GM12878 (cell line): ENCODE measurements at regions not wholly inside any gene's neighbourhood (a gene's known extent, or its start where the extent isn't known, plus 50 kb on each side); places are given as distances from the start of the nearest gene placed in this dataset.

ENCODE experiments used
- ATAC-seq: fragments of 200-7000 bp; cut with Tn5 transposase; 3 replicates; pipeline ENCODE4 v1.9.1; 2020; ENCODE audit warnings: mild to moderate bottlenecking, moderate library complexity
- BruUV-seq: library from RNA; stranded (reverse); fragments of 400-500 nt; replicated peaks from 2 replicates; lab custom pipeline; 2021; lab: Mats Ljungman, UMichigan
- CTCF ChIA-PET: fragments of 300-600 bp; sonication (Branson Sonifier 250); formaldehyde crosslinking; extraction: SDS; loops from one replicate; lab custom pipeline; 2021; ENCODE audit warnings: inconsistent platforms; lab: Yijun Ruan, JAX
- POLR2A ChIA-PET: fragments of 350-600 bp; formaldehyde crosslinking; extraction: SDS; loops from one replicate; lab custom pipeline; 2021; ENCODE audit warnings: inconsistent platforms; lab: Charles Lee
- RAD21 ChIA-PET: fragments of 300-600 bp; sonication (Branson Sonifier 250); formaldehyde crosslinking; loops from one replicate; lab custom pipeline; 2023; ENCODE audit warnings: antibody characterized with exemption; ENCODE audit not compliant: unreplicated experiment; lab: Charles Lee
- SMC1A ChIA-PET: fragments of 300-600 bp; sonication (Branson Sonifier 250); formaldehyde crosslinking; loops from one replicate; lab custom pipeline; 2023; ENCODE audit not compliant: unreplicated experiment, uncharacterized antibody; lab: Charles Lee
- DNase-seq: peaks from one replicate; pipeline ENCODE4 v3.0.0-alpha.2; 2011; ENCODE audit warnings: low read depth, low spot score
- FAIRE-seq: peaks from 3 replicates; lab custom pipeline; 2011; peaks lifted over from hg19 to GRCh38; lab: Jason Lieb, UNC
- H2AFZ ChIP-seq: 2 replicates; pipeline ENCODE4 v1.6.0; 2011; ENCODE audit warnings: low read depth, low read length, control low read depth; ENCODE audit not compliant: control insufficient read depth
- H3K27ac ChIP-seq: 2 replicates; pipeline ENCODE4 v1.5.1; 2011; ENCODE audit warnings: control low read depth; ENCODE audit not compliant: control insufficient read depth, insufficient read depth
- H3K27me3 ChIP-seq, 2 experiments: replicated peaks in 1 of 2; 2 replicates each; pipeline versions ENCODE4 v1.6.0 to v1.6.1; 2011; ENCODE audit warnings: low read length in 1 of 2; ENCODE audit not compliant: control insufficient read depth in 2 of 2, insufficient read depth in 2 of 2
- H3K36me3 ChIP-seq, 2 experiments: 2 replicates each; pipeline ENCODE4 v1.5.1; 2011; ENCODE audit warnings: low read length in 1 of 2; ENCODE audit not compliant: control insufficient read depth in 2 of 2, insufficient read depth in 2 of 2
- H3K4me1 ChIP-seq: 2 replicates; pipeline ENCODE4 v1.6.1; 2011; ENCODE audit warnings: mild to moderate bottlenecking, low read length, moderate library complexity, mixed read lengths; ENCODE audit not compliant: control insufficient read depth, insufficient read depth
- H3K4me2 ChIP-seq: 2 replicates; pipeline ENCODE4 v1.6.0; 2011; ENCODE audit warnings: control low read depth; ENCODE audit not compliant: control insufficient read depth, insufficient read depth
- H3K4me3 ChIP-seq: fragments of 200-600 bp; sonication (generic); 2 replicates; pipeline ENCODE4 v1.5.1; 2016
- H3K79me2 ChIP-seq: 2 replicates; pipeline ENCODE4 v1.6.0; 2011; ENCODE audit warnings: low read length; ENCODE audit not compliant: control insufficient read depth, insufficient read depth
- H3K9ac ChIP-seq: 2 replicates; pipeline ENCODE4 v1.8.0; 2011; ENCODE audit warnings: low read length, control low read depth, mixed read lengths; ENCODE audit not compliant: control insufficient read depth, insufficient read depth
- H3K9me3 ChIP-seq: replicated peaks from 3 replicates; pipeline ENCODE4 v1.5.1; 2011; ENCODE audit warnings: mild to moderate bottlenecking, low read length; ENCODE audit not compliant: control insufficient read depth, insufficient read depth
- H4K20me1 ChIP-seq: 2 replicates; pipeline ENCODE4 v1.6.0; 2011; ENCODE audit not compliant: control insufficient read depth, insufficient read depth
- BCLAF1 ChIP-seq: fragments of 450-650 bp; IDR thresholded peaks from 2 replicates; pipeline ENCODE4 v1.6.1; 2017; ENCODE audit warnings: antibody characterized with exemption, mild to moderate bottlenecking, moderate library complexity
- CHD2 ChIP-seq: IDR thresholded peaks from 2 replicates; pipeline ENCODE4 v1.6.1; 2011; ENCODE audit warnings: low read depth, low read length, improper control_type of control experiment, borderline replicate concordance
- EED ChIP-seq: sonication (generic); IDR thresholded peaks from 2 replicates; pipeline ENCODE4 v1.6.1; 2016; ENCODE audit warnings: antibody characterized with exemption, low read depth
- ELK1 ChIP-seq: IDR thresholded peaks from 2 replicates; pipeline ENCODE4 v1.6.1; 2012; ENCODE audit warnings: low read depth, low read length, improper control_type of control experiment
- MEF2A ChIP-seq: IDR thresholded peaks from 2 replicates; pipeline ENCODE4 v1.6.1; 2011; ENCODE audit warnings: low read depth, mild to moderate bottlenecking, low read length, moderate library complexity; ENCODE audit not compliant: insufficient read depth
- SIN3A ChIP-seq: IDR thresholded peaks from 2 replicates; pipeline ENCODE4 v1.6.1; 2012; ENCODE audit warnings: low read depth, low read length, improper control_type of control experiment
- TAF1 ChIP-seq: IDR thresholded peaks from 2 replicates; pipeline ENCODE4 v1.6.1; 2011; ENCODE audit warnings: mild to moderate bottlenecking, low read depth, low read length, borderline replicate concordance
- USF1 ChIP-seq: IDR thresholded peaks from 2 replicates; pipeline ENCODE4 v1.6.1; 2011; ENCODE audit warnings: borderline replicate concordance, low read depth, mild to moderate bottlenecking, moderate library complexity, mixed read lengths, low read length; ENCODE audit not compliant: insufficient read depth; ENCODE audit errors: extremely low read length
- ZBTB40 ChIP-seq: fragments of 450-650 bp; IDR thresholded peaks from 2 replicates; pipeline ENCODE4 v1.6.1; 2016; ENCODE audit warnings: mild to moderate bottlenecking, moderate library complexity, borderline replicate concordance
- ZNF384 ChIP-seq: IDR thresholded peaks from 2 replicates; pipeline ENCODE4 v1.6.1; 2012; ENCODE audit warnings: low read depth, mild to moderate bottlenecking, low read length, improper control_type of control experiment, borderline replicate concordance
- WGBS: methylation state at CpG from one replicate; pipeline ENCODE4 v1.1.6; 2016; ENCODE audit warnings: low lambda C conversion rate; ENCODE audit not compliant: insufficient replicate concordance, insufficient coverage; ENCODE audit errors: missing lambda C conversion rate; 5-methylcytosine and 5-hydroxymethylcytosine counted together
- in situ Hi-C: fragments of 300-500 bp; cut with MboI; formaldehyde crosslinking; loops from 9 replicates; pipeline ENCODE4 v1.14.3; 2018; ENCODE audit warnings: mixed read lengths
- intact Hi-C: fragments of 100-400 bp; cut with micrococcal nuclease; formaldehyde crosslinking; loops from one replicate; pipeline ENCODE4 v1.14.2; 2022; ENCODE audit not compliant: unreplicated experiment

- ChIA-PET RAD21 (no interaction called here), CTCF (no interaction called here), POLR2A (interaction anchor here (0.6 kb wide), 1 partner anchor 185 kb away, joined by 3 read pairs; no protein-coding TSS in a partner anchor), SMC1A (no interaction called here)
- H3K4me1 ChIP-seq = no peaks in the 10 kb centered on the region
- intact Hi-C loops = no loop called here
- no peak overlapping the region for H3K9ac ChIP-seq
- in situ Hi-C loops = no loop called here
- DNase-seq (no peak), FAIRE-seq (no peak), ATAC-seq (no peak)
- H3K9me3 ChIP-seq = no peaks in the 10 kb centered on the region; the same call in 2 of the 3 replicates
- no peaks in the 10 kb centered on the region for H3K27me3 ChIP-seq
- TF ChIP-seq USF1 (no peak), ZNF384 (no peak), ELK1 (no peak), MEF2A (no peak), SIN3A (no peak), ZBTB40 (no peak), CHD2 (no peak), TAF1 (no peak), BCLAF1 (no peak), EED (no peak)
- no peak overlapping the region for H2AFZ ChIP-seq
- H3K4me3 ChIP-seq = no peak overlapping the region
- no peaks in the 10 kb centered on the region for H3K36me3 ChIP-seq
- no peak overlapping the region for H3K4me2 ChIP-seq
- WGBS = 42% methylated on average over 5 of the region's 7 CpGs
- H4K20me1 ChIP-seq = no peaks in the 10 kb centered on the region
- BruUV-seq = no TSS peak
- H3K79me2 ChIP-seq = no peaks in the 10 kb centered on the region
- no peak overlapping the region for H3K27ac ChIP-seq
Measured at GRCh38 chr7:134391223-134391622, 67.7 kb downstream of the AKR1B1 start.
